NCI-H2081 (cell line): ENCODE measurements at regions not wholly inside any gene's neighbourhood (a gene's known extent, or its start where the extent isn't known, plus 50 kb on each side); places are given as distances from the start of the nearest gene placed in this dataset.

ENCODE experiments used
- DNase-seq, 2 experiments: peaks; one replicate each; lab custom pipeline; 2025; lab: John Stamatoyannopoulos, UW

DNA sequence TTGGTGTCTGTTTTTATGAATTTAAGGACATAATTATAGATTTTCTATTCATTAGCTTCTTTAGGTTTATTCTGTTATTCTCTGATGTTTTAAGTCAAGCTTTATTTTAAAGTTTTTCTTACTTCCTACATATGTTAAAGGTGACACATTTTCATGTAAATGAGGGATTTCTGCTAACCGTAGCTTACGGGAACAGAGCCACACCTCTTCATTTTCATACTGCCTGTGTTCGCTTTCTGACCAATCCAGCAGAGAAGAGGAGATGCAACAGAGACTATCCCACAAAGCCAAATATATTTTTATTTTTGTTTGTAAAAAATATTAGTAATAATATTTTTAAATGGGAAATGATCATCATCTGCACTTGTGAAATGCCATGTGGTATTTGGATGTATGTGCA, 774.1 kb downstream of the BRD1 start:
- DNase-seq, result no peak

DNA sequence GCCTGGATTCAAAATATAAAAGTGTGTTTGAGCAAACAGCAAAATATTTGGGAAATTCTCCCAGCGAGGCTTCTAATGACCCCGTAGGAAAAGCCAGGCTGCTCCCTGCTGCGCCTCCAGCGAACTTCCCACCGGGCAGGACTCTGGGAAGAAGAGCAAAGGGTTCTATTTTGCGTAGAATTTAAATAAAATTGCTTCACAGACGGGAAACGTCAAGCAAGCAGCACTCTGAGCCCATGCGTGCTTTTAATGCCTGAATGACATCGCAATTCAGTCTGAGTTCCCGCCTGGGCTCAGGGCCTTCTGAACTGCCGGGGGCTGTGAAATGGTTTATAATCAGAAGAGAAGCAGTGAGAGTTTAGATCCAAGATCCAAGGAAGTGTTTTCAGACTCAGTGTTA, 775.1 kb downstream of the BRD1 start:
- DNase-seq, result no peak

DNA sequence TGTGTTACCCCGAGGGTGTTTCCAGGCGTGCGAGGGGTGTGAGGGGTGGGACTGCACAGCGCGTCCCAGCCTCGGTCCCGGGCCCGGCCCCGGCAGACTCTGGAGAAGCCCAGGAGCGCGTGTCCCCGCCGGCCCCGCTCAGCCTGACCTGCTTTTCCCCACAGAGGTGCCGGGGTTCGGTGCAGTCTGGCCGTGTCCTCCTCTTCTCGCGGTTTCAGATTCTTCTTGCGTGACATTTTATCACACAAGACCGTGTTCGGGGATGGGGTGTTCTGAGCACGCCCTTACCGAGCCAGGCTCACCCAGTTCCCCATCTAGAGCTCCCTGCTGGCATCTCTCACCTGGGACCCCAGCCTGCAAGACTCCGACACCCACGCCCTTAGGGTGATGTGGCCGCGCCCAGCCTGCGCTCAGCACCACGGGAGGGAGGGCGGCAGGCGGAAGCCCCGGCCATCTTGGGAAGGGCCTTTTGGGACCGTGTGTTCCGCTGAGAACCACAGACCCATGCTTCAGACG, 775.6 kb downstream of the BRD1 start:
- no peak for DNase-seq

DNA sequence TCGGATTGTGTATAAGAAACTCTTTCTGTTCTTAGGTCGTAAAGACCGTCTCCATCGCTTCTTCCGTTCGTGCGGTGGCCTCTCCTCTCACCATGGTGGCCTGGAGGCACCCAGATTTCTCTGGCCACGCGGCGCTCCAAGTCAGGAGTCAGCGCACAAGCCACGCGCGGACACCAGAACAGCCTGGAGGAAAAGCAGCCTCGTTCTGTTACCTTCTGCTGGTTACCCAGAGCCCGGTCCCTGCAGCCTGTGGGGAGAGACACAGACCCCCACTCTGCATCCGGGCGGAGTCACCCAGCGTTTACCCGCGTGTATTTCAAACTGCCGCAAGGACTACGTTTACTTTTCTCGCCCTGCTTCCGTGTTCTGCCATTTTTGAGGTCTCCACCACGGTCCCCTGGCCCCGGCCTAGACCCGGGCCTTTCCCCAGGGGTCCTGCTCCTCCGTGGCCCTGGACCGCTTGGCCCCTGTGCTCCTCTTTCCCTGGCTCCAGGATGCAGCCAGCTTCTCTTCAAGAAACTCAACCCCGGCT, 776.1 kb downstream of the BRD1 start:
- no peak for DNase-seq

DNA sequence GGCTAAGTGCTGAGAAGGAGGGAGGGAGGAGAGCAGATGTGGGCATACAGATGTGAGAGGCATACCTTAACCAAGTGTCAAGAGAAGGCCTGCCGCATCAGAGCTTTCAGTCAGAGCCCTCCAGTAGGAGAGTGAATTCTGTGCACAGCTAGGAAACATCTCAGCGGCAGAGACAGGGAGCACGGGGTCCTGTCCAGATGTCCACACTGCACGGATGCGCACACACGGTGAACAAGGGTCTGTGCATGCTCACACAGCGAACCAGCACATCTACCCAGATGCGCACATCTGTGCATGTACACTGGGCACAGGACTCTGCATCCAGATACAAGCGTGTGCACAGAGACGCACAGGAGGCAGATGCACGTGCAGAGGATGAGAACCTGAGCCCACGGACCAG, 778.0 kb downstream of the BRD1 start:
- no peak for DNase-seq

DNA sequence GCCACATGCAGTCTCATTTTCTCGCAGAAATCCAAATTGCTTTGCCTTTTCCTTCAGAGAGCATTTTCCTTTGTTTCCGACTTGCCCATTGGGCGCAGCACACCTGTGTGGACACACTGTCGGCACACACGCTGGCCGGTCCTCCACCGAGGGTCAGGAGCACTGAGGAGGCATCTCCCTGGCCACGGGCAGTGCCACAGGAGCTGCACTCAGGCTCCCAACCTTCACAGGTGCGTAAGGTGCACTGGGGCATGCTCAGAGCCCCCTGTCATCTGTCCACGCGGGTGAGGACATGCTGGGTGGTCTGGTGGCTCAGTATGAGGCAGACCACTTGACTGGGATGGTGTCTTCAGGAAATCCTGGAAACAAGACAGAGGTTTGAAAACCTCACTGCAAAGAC, 779.1 kb downstream of the BRD1 start:
- no peak for DNase-seq

DNA sequence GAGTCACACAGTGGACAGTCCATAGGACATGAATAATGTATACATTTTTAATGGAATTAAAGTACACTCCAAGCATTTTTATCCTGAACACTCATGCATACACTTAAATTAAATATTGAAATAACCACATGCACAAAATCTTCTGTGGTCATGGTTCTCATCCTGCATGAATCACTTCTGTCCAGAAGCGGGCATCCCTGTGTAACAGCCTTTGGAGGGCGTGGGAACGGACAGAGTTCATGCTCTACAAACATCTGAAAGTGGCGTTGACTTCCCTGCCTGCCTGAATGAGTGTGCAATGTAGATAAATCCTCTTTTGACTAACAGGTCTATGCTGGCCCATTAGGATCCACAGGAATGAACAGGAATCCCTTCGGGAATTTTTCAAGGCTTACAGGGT, 780.2 kb downstream of the BRD1 start:
- DNase-seq, result no peak

DNA sequence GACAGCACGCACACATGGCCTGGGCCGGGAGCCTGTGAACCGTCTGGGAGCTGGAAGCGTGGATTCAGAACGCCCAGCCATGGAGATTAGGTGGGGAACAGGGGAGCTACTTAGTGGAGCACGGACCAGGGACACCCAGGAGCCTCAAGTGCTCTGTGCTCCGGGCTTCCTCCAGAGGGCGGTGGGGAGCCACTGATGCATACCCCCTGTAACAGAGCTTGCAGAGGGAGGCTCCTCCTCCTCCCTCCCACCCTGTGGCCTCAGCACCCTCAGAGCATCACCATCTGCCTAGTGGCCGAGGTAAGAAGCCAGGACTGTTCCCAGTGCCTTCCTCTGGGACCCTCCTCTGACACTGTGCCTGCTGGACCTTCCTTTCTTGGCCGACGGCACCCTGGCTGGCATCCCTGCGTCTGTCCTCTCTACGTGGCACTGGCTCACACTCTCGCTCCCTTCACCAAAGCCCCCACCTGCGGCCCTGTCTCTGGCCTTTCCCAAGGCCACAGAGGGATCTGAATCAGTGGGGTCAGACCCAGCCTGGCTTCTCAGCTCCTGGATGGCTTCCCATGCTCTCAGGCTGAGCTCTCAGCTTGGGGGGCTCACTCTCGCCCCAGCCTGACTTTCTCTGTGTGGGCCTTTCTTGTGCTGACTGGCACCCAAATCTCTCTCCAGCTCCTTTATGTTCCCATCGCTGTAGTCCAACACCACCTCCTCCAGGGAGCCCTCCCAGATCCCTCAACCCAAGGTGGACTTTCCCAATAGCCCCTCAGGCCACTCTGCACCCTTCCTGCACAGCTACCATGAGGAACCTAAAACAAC, 780.9 kb downstream of the BRD1 start:
- peak; percentile 51 to 58 for DNase-seq

DNA sequence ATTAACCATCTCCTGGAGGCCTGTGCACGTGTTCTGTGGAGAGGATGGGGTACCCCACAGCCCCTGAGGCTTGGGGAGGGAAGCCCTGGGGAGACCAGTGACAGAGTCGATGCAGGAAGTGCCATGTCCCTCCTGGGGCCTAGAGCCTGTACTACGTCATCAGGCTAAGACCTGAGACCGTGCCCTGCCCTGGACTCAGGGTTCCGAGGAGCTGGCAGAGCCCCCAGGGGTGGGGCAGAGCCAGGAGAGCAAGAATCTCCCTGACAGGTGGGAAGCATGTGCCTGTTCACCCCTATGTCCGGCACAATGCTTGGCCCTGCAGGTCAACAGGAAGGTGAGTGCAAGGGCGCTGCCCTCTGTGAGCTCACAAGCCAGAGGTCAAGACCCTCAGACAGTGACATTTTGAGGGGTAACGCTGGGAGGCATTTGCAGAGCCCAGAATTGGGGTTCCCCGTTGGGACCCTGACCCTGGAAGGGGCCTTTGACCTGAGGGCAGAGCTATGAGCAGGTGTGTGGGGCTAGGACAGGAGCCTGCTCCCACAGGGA, 781.6 kb downstream of the BRD1 start:
- DNase-seq, result no peak

DNA sequence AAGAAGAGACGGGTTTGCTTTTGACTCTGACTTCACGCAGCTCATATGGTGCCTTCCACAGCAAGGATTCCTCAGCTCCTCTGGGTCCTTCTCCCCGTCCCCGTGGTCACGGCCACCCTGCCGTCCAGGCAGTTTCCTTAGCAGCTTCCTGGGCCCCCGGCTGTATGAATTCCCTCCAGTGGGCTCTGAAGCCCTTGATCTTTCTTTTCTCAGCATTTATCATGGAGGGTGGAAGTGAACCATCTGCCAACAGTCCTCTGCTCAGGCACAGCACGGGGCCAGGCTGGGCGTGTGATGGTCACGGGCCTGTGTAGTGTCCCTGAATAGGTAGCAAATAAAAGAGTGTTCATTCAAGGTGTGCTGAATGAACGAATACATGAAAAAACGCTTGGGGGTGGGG, 782.4 kb downstream of the BRD1 start:
- no peak for DNase-seq

DNA sequence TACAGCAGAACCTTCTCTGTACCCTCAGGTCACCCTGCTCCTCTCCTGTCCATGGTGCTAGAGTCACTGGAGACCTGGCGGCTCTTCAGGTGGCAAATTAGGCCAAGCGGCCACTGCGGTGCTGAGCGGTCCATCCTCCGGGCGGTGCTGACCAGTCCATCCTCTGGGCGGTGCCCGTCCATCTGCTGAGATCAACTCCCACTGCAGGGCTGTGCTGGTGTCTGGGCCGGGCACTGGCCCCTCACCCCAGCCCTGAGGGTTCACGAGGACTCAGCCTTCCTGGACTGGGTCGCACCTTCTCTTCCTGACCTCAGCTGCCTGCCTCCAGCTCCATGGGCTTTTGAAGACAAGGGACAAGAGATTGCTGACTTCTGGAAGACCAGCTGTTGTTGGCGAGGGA, 782.9 kb downstream of the BRD1 start:
- no peak for DNase-seq

DNA sequence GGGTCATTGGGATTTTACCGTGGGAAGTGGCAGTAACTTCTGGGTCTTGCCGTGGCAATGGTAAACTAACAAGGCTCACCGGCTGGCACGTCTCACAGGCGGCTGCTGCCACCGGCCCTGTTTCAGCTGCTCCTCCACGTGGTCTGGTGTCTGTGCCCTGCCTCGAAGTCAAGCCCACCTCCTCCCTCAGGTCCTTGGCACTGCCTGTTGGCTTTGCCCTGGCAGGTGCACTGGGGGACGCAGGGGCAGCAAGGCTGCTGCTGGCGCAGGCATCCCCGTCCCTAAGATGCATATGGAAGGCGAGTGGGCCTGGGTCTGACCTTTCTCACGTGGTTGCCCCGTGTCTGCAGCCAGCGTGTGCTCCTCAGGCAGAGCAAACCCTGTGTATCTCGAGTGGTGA, 783.6 kb downstream of the BRD1 start:
- DNase-seq, result no peak

DNA sequence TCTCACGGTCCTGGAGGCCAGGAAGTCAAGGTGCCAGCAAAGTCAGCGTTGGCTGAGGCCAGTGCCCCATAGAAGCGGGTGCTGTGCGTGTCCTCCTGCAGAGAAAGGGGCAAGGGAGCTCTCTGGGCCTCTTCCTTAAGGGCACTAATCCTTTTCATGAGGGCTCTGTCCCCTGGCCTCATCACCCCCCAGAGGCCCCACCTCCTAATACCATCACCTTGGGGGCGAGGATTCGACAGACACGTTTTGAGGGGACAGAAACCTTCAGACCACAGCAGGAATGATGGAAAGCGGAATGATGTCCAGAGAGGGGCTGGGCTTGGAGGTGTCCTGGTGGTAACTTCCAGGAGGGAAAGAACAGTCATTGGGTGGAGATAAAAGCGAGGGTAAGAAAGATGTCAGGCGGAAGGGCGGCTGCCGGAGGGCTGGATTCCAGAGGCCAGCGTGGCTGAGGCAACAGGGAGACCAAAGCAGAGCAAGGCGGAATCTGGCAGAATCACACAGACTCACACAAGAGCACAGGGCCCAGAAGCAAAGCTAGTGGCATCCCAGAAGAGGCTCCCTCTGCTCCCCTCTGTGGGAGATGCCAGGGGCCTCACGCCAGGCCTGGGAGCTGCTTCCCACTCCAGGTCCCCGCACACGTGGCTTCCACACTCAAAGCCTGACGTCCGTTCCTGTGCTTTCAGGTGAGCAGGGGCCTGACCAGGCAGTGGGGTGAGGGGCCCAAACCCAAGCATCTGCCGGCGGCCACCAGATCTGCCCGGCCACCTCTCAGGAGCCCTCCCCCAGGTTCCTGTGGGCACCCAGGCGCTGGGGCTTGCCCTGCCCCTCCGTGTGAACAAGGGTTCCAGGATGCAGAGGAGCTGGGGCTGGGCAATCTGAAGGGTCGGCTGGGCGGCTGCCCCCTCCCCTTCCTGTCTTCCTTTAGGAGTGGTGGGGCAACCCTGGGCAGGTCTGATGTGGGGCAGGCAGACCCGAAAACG, 784.5 kb downstream of the BRD1 start:
- DNase-seq, result no peak

DNA sequence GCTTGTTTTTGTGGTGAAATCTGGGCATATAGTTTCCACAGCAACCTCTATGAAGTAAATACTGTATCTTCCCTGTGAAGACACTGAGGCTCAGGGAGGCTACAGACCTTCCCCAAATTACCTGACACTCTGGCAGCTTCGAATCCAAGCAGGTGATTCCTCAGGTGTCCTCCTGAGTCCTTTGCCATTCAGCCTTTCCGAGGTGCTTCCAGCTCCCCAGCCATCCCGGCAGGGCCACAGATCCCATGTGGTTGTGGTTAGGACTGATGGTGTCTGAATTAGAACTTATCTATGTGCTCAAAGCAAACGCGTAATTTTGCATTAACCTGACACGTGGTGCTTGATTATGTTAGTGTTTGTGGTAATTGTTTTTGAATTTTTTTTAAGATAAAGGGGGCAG, 785.6 kb downstream of the BRD1 start:
- DNase-seq, result no peak

DNA sequence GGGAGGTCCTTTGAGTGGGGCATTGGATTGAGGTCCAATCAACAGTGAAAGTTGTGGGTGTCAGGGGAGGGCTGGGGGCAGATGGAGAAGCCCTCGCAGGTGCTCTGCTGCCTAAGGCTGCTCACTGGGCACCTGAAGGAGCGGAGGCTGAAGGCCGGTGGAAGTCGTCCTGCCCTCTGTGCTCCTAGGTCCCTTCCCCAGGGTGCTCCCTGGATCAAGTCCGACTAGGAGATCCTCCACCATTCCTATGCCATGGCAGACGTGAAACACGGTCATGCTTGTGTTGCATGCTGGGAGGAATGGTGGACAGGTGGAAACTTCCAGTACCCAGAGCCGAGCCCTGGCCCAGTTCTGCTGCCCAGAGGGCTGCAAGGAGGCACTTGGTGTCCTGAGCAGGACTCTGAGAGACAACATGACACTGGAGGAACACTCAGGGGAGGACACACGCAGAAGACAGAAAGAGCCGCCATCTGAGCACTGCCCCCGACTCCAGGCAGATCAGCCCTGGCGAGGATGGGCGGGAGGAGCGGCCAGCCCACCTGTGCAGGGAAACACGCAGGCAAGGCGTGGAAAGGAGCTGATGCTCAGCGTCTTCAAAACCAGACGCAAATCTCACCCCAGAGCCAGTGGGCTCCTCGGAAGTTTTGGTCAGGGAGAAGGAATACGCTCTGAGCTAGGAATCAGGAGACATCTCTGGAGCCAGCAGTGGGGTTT, 786.8 kb downstream of the BRD1 start:
- no peak for DNase-seq

DNA sequence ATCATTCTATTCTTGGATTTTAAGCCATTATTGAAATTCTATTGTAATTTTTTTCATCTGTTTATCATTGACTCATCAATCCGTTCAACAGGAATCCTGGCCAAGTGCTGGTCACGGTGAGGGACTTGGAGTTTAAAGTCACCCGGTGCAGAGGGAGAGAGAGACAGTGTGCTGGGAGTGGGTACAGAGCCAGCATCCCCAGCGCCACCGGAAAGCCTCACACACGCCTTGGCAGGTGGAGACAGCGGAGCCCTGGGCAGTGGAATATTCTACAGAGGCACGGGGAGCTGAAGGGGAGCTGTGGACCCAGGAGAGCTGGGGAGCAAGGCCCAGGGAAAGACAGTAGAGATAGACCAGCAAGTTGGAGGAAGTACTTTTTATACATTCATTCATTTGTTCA, 787.6 kb downstream of the BRD1 start:
- DNase-seq, result no peak

DNA sequence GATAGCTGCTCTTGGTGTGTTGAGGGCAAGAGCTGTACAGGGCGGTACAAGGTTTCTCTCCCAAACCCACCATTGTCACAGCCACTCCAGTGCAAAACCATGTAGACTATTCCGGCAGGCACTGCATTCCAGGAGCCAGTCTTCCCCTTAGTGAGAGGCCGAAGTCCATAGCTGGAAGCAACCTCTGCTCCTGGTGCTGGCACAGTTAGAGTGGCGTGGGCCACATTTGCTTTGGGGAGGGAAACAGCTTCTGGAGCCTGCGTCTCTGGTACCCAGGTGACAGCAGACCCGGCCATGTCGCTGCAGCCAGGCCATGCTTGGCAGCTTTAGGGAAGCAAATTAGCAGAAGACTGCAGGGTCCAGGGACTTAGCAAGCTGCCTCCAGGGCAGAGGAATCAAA, 788.0 kb downstream of the BRD1 start:
- DNase-seq, result no peak

DNA sequence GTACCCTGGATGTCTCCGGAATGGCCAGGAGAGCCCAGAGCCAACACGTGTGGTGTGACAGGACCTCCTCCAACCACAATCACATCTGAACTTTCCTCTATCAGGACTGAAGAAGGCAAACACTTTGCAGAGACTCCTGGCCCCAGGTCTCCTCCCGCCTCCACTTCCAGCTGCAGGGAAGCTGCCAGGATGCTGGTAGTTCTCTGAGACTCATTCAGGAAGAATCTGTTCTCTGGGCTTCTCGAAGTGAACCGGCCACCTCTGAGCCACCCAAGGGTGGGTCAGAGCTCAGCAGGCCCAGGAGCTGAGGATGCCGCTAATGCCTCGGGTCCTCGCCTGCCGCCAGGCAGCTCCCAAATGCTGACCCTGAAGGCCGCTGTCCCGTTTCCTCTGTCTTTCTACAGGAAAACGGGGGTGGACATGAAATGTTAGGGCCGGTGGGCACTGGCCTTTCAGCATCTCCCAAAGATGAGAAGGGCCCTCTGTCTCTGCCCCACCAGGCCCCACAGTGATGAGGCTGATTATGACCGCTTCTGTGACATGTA, 789.9 kb downstream of the BRD1 start:
- no peak for DNase-seq

DNA sequence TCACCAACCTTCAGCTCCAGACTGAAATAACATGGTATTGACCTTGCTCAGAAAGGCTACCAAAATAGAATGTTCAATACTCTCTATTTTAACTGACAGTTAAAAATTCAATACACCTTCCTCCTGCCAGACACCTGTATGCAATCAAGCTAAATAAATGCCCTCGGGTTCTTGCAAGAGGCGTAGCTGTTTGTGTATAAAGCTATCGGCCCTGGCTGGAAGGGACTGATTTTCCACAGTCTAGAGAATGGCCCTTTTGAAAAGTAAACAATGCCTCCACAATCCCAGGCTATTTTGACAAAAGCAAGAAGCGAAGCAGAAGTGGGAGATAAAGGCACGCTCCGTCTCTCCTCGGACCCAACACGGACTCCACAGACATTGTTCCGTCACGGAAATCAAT, 791.2 kb downstream of the BRD1 start:
- no peak for DNase-seq

DNA sequence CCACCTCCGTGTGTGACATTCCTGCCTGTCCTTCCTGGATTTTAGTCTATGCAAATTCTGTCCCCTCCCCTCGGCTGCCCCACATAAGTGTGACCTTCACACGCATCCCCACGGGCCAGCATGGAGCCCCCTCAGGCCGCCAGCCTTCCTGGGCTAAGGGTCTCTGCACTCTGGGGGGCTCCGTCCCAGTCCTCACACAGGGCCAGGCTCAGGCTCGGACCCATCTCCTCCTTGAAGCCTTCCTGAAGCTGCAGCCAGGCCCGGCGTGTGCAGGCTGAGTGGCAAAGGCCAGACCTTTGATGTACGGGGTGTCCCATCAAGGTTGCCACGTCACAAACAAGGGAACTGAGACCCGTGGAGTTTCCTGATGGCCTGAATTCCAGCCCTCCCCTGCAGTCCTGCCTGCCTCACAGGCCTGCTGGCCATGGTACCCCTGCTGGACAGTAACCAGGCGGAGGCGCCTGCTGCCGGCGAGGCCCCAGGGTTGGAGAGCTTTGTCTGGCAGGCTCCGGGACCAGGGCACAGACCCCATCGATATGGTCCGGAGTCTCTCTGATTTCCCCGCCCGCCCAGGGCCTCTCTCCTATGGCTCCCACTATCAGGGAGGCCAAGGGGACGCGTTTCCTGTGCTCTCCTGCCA, 791.7 kb downstream of the BRD1 start:
- DNase-seq, result no peak
